NB4 (cell line): ENCODE measurements at regions not wholly inside any gene's neighbourhood (a gene's known extent, or its start where the extent isn't known, plus 50 kb on each side); places are given as distances from the start of the nearest gene placed in this dataset.

Source experiments
- POLR2A ChIP-seq: IDR thresholded peaks from 2 replicates; pipeline ENCODE4 v1.6.1; 2011; ENCODE audit warnings: mild to moderate bottlenecking; ENCODE audit not compliant: insufficient read length; ENCODE audit errors: extremely low read depth
- TF ChIP-seq, protein P1 (sequence below): IDR thresholded peaks from one replicate; pipeline ENCODE4 v1.5.1; 2012; ENCODE audit warnings: low read depth, low read length

DNA sequence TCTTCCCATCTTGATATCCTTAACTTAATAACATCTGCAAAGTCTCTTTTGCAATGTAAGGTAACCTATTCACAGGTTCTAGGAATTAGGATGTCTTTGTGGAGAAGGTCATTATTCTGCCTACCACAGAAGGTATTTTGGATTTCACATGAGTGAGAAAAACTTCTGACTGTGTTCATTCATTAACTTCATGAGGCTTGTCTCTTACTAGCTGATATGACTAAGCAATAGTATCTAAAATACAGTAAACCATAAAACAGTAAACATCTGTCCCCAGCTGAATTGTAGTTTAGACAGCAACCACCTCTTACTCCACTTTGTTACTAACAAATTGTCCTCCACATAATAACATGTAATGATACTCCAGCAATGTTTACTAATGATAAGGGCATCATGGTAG, 198.1 kb downstream of the SEC23A start:
- TF ChIP-seq, protein P1, sequence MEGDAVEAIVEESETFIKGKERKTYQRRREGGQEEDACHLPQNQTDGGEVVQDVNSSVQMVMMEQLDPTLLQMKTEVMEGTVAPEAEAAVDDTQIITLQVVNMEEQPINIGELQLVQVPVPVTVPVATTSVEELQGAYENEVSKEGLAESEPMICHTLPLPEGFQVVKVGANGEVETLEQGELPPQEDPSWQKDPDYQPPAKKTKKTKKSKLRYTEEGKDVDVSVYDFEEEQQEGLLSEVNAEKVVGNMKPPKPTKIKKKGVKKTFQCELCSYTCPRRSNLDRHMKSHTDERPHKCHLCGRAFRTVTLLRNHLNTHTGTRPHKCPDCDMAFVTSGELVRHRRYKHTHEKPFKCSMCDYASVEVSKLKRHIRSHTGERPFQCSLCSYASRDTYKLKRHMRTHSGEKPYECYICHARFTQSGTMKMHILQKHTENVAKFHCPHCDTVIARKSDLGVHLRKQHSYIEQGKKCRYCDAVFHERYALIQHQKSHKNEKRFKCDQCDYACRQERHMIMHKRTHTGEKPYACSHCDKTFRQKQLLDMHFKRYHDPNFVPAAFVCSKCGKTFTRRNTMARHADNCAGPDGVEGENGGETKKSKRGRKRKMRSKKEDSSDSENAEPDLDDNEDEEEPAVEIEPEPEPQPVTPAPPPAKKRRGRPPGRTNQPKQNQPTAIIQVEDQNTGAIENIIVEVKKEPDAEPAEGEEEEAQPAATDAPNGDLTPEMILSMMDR, result no peak
- no peak for TF ChIP-seq POLR2A
